ENCODE measurements at regions not wholly inside any gene's neighbourhood (a gene's known extent, or its start where the extent isn't known, plus 50 kb on each side); places are given as distances from the start of the nearest gene placed in this dataset.

DNA sequence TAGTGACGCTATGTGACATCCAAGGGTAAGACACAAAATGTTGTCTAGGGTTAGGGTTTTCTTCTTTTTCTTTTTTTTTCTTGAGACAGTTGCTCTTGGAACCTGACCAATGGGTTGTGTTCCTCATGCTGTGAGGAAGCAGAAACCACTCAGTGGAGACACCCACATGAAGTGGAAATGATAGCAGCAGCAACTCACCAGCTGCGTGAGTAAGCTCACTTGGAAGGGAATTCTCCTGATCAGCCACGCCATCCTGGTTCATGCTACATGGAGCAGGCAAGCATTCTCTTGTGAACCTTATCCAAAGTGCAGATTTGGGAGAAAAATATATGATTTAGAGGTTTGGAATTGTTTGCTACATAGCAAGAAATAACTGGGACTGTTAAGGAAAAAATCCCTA lies 863.7 kb downstream of the EPHA4 start:
- TF ChIP-seq CTCF (IDR thresholded peaks at IDR 0.05): no peak
- no peak for TF ChIP-seq EP300 (IDR thresholded peaks at IDR 0.05)
